Stimulated activated CD4-positive, alpha-beta T cell treated with anti-CD3 and anti-CD28 coated beads, Interleukin-1b, Interleukin-23, amount 100 ng/mL, for 24 hours (primary cell): ENCODE measurements at regions not wholly inside any gene's neighbourhood (a gene's known extent, or its start where the extent isn't known, plus 50 kb on each side); places are given as distances from the start of the nearest gene placed in this dataset.

Source experiments
- DNase-seq, 4 experiments: peaks; one replicate each; pipeline ENCODE4 v3.0.0-alpha.2; 2020; ENCODE audit warnings: low read depth in 4 of 4, low spot score in 1 of 4

GRCh38 chr2:41381701-41382100 is 666.1 kb upstream of the PKDCC start:
- no peak for DNase-seq

GRCh38 chr2:41387519-41387918 is 660.3 kb upstream of the PKDCC start:
- DNase-seq: no peak

GRCh38 chr2:41393621-41394020 is 654.2 kb upstream of the PKDCC start:
- no peak for DNase-seq

GRCh38 chr2:41394541-41394940 is 653.3 kb upstream of the PKDCC start:
- no peak for DNase-seq

GRCh38 chr2:41395692-41396091 is 652.1 kb upstream of the PKDCC start:
- DNase-seq: no peak

GRCh38 chr2:41399437-41400087 is 648.3 kb upstream of the PKDCC start:
- no peak for DNase-seq

- no peak for DNase-seq
Measured at GRCh38 chr2:41400088-41400665, 647.6 kb upstream of the PKDCC start.

- no peak for DNase-seq
Measured at GRCh38 chr2:41405441-41405840, 642.4 kb upstream of the PKDCC start.

- DNase-seq: no peak
Measured at GRCh38 chr2:41409328-41409727, 638.5 kb upstream of the PKDCC start.

GRCh38 chr2:41410011-41410410 is 637.8 kb upstream of the PKDCC start:
- no peak for DNase-seq

GRCh38 chr2:41413813-41414485 is 633.9 kb upstream of the PKDCC start:
- no peak for DNase-seq

- no peak for DNase-seq
Measured at GRCh38 chr2:41414486-41415230, 633.2 kb upstream of the PKDCC start.

- DNase-seq: no peak
Measured at GRCh38 chr2:41417511-41417910, 630.3 kb upstream of the PKDCC start.

GRCh38 chr2:41420219-41420618 is 627.6 kb upstream of the PKDCC start:
- DNase-seq: no peak

- no peak for DNase-seq
Measured at GRCh38 chr2:41420872-41421271, 626.9 kb upstream of the PKDCC start.

GRCh38 chr2:41431756-41432155 is 616.1 kb upstream of the PKDCC start:
- no peak for DNase-seq

- no peak for DNase-seq
Measured at GRCh38 chr2:41432459-41432858, 615.4 kb upstream of the PKDCC start.

- no peak for DNase-seq
Measured at GRCh38 chr2:41434991-41435390, 612.8 kb upstream of the PKDCC start.

GRCh38 chr2:41441958-41442357 is 605.9 kb upstream of the PKDCC start:
- DNase-seq: no peak

- DNase-seq: no peak
Measured at GRCh38 chr2:41445865-41446264, 602.0 kb upstream of the PKDCC start.

GRCh38 chr2:41446266-41446665 is 601.6 kb upstream of the PKDCC start:
- no peak for DNase-seq

- DNase-seq: no peak
Measured at GRCh38 chr2:41448221-41448620, 599.6 kb upstream of the PKDCC start.
